ENCODE measurements at regions not wholly inside any gene's neighbourhood (a gene's known extent, or its start where the extent isn't known, plus 50 kb on each side); places are given as distances from the start of the nearest gene placed in this dataset.

DNA sequence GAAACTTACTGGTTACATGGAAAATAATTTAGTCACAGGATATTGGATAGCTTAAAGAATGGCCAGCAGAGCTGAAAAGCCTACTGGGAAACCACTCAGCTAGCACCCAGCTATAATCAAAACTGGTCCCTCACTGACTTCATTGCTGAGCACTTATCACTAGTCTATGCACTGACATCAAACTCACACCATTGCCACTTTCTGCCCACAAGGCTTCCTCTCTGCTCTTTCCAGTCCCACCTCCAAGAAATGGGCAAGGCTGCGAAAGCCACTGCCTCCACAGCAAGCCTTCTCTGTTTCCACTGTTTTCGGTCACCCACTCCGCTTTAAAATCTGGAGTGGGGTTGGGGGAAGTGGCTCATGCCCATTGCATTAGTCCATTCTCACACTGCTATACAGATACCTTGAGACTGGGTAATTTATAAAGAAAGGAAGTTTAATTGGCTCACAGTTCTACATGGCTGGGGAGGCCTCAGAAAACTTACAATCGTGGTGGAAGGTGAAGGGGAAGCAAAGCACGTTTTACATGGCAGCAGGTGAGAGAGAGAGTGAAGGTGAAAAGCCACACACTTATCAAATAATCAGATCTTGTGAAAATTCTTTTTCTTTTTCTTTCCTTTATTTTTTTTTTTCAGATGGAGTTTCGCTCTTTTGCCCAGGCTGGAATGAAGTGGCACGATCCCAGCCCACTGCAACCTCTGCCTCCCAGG is 77.0 kb upstream of the CERS6 start:
- no peak overlapping the region for H3K4me3 Mint-ChIP-seq (ENCODE audit: unreplicated experiment)
- Histone ChIP-seq H2AFZ (ENCODE audit: low read depth, low read length) (no peak overlapping the region), H3K27ac (ENCODE audit: low read depth, low read length) (no peak overlapping the region), H3K4me3 (ENCODE audit: insufficient read depth, low read depth, low read length) (no peak overlapping the region), H3K36me3 (ENCODE audit: insufficient read depth, low read length) (no peaks in the 10 kb centered on the region), H3K4me2 (ENCODE audit: low read length) (no peak overlapping the region), H4K20me1 (ENCODE audit: insufficient read depth, low read length) (no peaks in the 10 kb centered on the region), H3K27me3 (ENCODE audit: insufficient read depth, low read length) (no peaks in the 10 kb centered on the region), H3K9ac (ENCODE audit: low read length) (no peak overlapping the region), H3K79me2 (ENCODE audit: insufficient read depth, low read length) (no peaks in the 10 kb centered on the region), H3K4me1 (ENCODE audit: insufficient read depth, low read length) (no peaks in the 10 kb centered on the region), H3K9me3 (ENCODE audit: insufficient read depth, low read depth, low read length) (no peaks in the 10 kb centered on the region)
- H3K27ac Mint-ChIP-seq (ENCODE audit: unreplicated experiment), result no peak overlapping the region
- no peaks in the 10 kb centered on the region for H3K27me3 Mint-ChIP-seq (ENCODE audit: low read depth, unreplicated experiment)
- DNase-seq (ENCODE audit: low read depth), result no peak
- H3K36me3 Mint-ChIP-seq (ENCODE audit: low read depth, unreplicated experiment), result no peaks in the 10 kb centered on the region
- H3K4me1 Mint-ChIP-seq (ENCODE audit: low read depth, unreplicated experiment), result no peaks in the 10 kb centered on the region
- no peak for TF ChIP-seq EZH2 (IDR thresholded peaks at IDR 0.05; ENCODE audit: insufficient read depth, low read length)
- TF ChIP-seq, protein P1, sequence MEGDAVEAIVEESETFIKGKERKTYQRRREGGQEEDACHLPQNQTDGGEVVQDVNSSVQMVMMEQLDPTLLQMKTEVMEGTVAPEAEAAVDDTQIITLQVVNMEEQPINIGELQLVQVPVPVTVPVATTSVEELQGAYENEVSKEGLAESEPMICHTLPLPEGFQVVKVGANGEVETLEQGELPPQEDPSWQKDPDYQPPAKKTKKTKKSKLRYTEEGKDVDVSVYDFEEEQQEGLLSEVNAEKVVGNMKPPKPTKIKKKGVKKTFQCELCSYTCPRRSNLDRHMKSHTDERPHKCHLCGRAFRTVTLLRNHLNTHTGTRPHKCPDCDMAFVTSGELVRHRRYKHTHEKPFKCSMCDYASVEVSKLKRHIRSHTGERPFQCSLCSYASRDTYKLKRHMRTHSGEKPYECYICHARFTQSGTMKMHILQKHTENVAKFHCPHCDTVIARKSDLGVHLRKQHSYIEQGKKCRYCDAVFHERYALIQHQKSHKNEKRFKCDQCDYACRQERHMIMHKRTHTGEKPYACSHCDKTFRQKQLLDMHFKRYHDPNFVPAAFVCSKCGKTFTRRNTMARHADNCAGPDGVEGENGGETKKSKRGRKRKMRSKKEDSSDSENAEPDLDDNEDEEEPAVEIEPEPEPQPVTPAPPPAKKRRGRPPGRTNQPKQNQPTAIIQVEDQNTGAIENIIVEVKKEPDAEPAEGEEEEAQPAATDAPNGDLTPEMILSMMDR (IDR thresholded peaks at IDR 0.05; ENCODE audit: insufficient read depth, low read depth, low read length), result no peak
- FAIRE-seq, result no peak
- no peaks in the 10 kb centered on the region for H3K9me3 Mint-ChIP-seq (ENCODE audit: unreplicated experiment)

DNA sequence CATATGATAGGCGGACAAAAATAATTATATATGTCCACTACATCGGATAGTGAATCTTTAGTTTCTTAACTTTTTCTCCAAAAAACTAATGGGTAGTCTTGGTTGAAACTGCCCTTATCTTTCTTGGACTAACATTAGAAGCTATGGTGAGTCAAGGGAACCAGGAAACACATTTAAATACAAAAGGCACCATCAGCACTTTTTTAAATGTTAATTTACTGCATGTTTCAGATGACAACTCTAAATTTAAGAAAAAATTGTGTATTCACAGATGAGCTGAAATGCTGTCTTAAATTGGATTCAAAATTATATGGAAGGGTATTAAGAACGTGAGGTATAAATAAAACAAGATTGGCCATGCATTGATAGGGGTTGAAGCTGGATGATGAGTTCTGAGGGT is 75.6 kb upstream of the CERS6 start:
- H3K4me3 ChIP-seq (ENCODE audit: insufficient read depth, low read depth, low read length), result no peak overlapping the region
- H3K9ac ChIP-seq (ENCODE audit: low read length), result no peak overlapping the region
- H3K36me3 ChIP-seq (ENCODE audit: insufficient read depth, low read length), result no peaks in the 10 kb centered on the region
- H3K79me2 ChIP-seq (ENCODE audit: insufficient read depth, low read length), result no peaks in the 10 kb centered on the region
- H3K9me3 Mint-ChIP-seq (ENCODE audit: unreplicated experiment), result no peaks in the 10 kb centered on the region
- no peak overlapping the region for H3K27ac Mint-ChIP-seq (ENCODE audit: unreplicated experiment)
- DNase-seq (ENCODE audit: low read depth), result no peak
- H3K9me3 ChIP-seq (ENCODE audit: insufficient read depth, low read depth, low read length), result no peaks in the 10 kb centered on the region
- TF ChIP-seq EZH2 (IDR thresholded peaks at IDR 0.05; ENCODE audit: insufficient read depth, low read length), result no peak
- TF ChIP-seq, protein P1 (IDR thresholded peaks at IDR 0.05; ENCODE audit: insufficient read depth, low read depth, low read length), result no peak
- H3K4me1 Mint-ChIP-seq (ENCODE audit: low read depth, unreplicated experiment), result no peaks in the 10 kb centered on the region
- H3K27me3 Mint-ChIP-seq (ENCODE audit: low read depth, unreplicated experiment), result no peaks in the 10 kb centered on the region
- no peak overlapping the region for H2AFZ ChIP-seq (ENCODE audit: low read depth, low read length)
- no peak for FAIRE-seq
- no peak overlapping the region for H3K4me2 ChIP-seq (ENCODE audit: low read length)
- no peak overlapping the region for H3K27ac ChIP-seq (ENCODE audit: low read depth, low read length)
- no peaks in the 10 kb centered on the region for H4K20me1 ChIP-seq (ENCODE audit: insufficient read depth, low read length)
- no peaks in the 10 kb centered on the region for H3K4me1 ChIP-seq (ENCODE audit: insufficient read depth, low read length)
- no peaks in the 10 kb centered on the region for H3K36me3 Mint-ChIP-seq (ENCODE audit: low read depth, unreplicated experiment)
- no peak overlapping the region for H3K4me3 Mint-ChIP-seq (ENCODE audit: unreplicated experiment)
- no peaks in the 10 kb centered on the region for H3K27me3 ChIP-seq (ENCODE audit: insufficient read depth, low read length)

DNA sequence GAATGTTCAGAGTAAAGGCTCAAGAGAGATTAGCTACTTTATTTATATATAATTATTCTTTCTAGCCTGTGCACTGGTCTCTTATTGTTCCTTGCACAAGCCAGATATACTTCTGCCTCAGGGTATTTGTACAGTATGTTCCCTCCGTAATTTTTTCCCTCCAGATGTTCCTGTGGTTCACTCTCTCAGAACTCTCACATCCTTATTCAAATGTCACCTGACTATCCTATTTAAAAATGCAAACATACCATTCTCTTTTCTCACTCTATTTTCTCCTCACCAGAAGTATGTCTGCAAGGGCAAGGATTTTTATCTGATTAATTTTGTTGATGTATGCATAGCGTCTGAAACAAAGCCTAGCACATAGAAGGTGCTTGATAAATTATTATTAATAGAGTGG is 64.0 kb upstream of the CERS6 start:
- Histone ChIP-seq H3K9me3 (ENCODE audit: insufficient read depth, low read depth, low read length) (no peaks in the 10 kb centered on the region), H3K27ac (ENCODE audit: low read depth, low read length) (no peak overlapping the region), H3K79me2 (ENCODE audit: insufficient read depth, low read length) (no peaks in the 10 kb centered on the region), H4K20me1 (ENCODE audit: insufficient read depth, low read length) (no peaks in the 10 kb centered on the region), H3K4me1 (ENCODE audit: insufficient read depth, low read length) (no peaks in the 10 kb centered on the region), H3K4me3 (ENCODE audit: insufficient read depth, low read depth, low read length) (no peak overlapping the region), H3K27me3 (ENCODE audit: insufficient read depth, low read length) (no peaks in the 10 kb centered on the region), H3K36me3 (ENCODE audit: insufficient read depth, low read length) (no peaks in the 10 kb centered on the region), H2AFZ (ENCODE audit: low read depth, low read length) (no peak overlapping the region), H3K4me2 (ENCODE audit: low read length) (no peak overlapping the region), H3K9ac (ENCODE audit: low read length) (no peak overlapping the region)
- Mint-ChIP-seq H3K27me3 (ENCODE audit: low read depth, unreplicated experiment) (no peaks in the 10 kb centered on the region), H3K4me3 (ENCODE audit: unreplicated experiment) (no peak overlapping the region), H3K4me1 (ENCODE audit: low read depth, unreplicated experiment) (no peaks in the 10 kb centered on the region), H3K36me3 (ENCODE audit: low read depth, unreplicated experiment) (no peaks in the 10 kb centered on the region), H3K27ac (ENCODE audit: unreplicated experiment) (no peak overlapping the region), H3K9me3 (ENCODE audit: unreplicated experiment) (no peaks in the 10 kb centered on the region)
- no peak for TF ChIP-seq EZH2 (IDR thresholded peaks at IDR 0.05; ENCODE audit: insufficient read depth, low read length)
- TF ChIP-seq, protein P1 (IDR thresholded peaks at IDR 0.05; ENCODE audit: insufficient read depth, low read depth, low read length), result no peak
- DNase-seq (ENCODE audit: low read depth) (peak; percentile 17), FAIRE-seq (no peak)

Measured in astrocyte (in vitro differentiated cells and primary cell).